WERI-Rb-1 (cell line): ENCODE measurements at regions not wholly inside any gene's neighbourhood (a gene's known extent, or its start where the extent isn't known, plus 50 kb on each side); places are given as distances from the start of the nearest gene placed in this dataset.

Experiments
- DNase-seq: peaks from one replicate; pipeline ENCODE4 v3.0.0-alpha.2; 2020
- H3K27ac ChIP-seq: fragments of 250-450 bp; sonication (Bioruptor Pico); 2 replicates; pipeline ENCODE4 v1.5.1; 2020; ENCODE audit warnings: mild to moderate bottlenecking, moderate library complexity
- H3K27me3 ChIP-seq: fragments of 250-450 bp; sonication (Bioruptor Pico); 2 replicates; pipeline ENCODE4 v1.5.1; 2021; ENCODE audit warnings: mild to moderate bottlenecking, low read depth, moderate library complexity; ENCODE audit not compliant: insufficient read depth, severe bottlenecking
- H3K36me3 ChIP-seq: fragments of 250-450 bp; sonication (Bioruptor Pico); 2 replicates; pipeline ENCODE4 v1.5.1; 2020; ENCODE audit warnings: mild to moderate bottlenecking, moderate library complexity
- H3K4me3 ChIP-seq: 2 replicates; pipeline ENCODE4 v1.5.1; 2011; ENCODE audit warnings: low read depth, mild to moderate bottlenecking, control low read depth, low read length
- H3K9me3 ChIP-seq: fragments of 250-450 bp; sonication (Bioruptor Pico); 2 replicates; pipeline ENCODE4 v1.5.1; 2021; ENCODE audit warnings: mild to moderate bottlenecking, moderate library complexity; ENCODE audit not compliant: severe bottlenecking
- TF ChIP-seq, protein P1 (sequence below): IDR thresholded peaks from 2 replicates; pipeline ENCODE4 v1.5.1; 2011; ENCODE audit warnings: low read depth, mild to moderate bottlenecking, control low read depth, inconsistent platforms, low read length

DNA sequence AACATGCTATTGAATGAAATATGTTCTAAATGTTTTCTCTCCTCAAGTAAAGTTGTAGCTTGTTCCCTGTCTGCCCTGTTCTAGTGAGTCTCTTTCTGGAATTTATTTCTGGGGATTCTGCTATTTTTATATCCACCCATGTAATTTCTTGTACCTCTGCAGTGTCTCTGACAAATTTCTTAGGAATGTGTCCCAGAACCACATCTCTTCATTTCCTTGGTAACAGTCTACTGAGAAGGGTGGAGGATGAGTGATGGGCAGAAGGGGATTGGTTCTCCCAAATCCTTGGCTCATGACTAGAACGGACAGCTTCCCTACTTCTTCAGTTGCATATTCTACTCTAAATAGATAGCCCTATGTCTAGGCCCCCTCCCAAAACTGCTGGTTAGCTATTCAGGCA is 490.6 kb upstream of the LINC00305 start:
- no peak for DNase-seq
- Histone ChIP-seq H3K4me3 (no peak overlapping the region), H3K9me3 (no peaks in the 10 kb centered on the region), H3K36me3 (no peaks in the 10 kb centered on the region), H3K27ac (no peak overlapping the region), H3K27me3 (no peaks in the 10 kb centered on the region)
- TF ChIP-seq, protein P1, sequence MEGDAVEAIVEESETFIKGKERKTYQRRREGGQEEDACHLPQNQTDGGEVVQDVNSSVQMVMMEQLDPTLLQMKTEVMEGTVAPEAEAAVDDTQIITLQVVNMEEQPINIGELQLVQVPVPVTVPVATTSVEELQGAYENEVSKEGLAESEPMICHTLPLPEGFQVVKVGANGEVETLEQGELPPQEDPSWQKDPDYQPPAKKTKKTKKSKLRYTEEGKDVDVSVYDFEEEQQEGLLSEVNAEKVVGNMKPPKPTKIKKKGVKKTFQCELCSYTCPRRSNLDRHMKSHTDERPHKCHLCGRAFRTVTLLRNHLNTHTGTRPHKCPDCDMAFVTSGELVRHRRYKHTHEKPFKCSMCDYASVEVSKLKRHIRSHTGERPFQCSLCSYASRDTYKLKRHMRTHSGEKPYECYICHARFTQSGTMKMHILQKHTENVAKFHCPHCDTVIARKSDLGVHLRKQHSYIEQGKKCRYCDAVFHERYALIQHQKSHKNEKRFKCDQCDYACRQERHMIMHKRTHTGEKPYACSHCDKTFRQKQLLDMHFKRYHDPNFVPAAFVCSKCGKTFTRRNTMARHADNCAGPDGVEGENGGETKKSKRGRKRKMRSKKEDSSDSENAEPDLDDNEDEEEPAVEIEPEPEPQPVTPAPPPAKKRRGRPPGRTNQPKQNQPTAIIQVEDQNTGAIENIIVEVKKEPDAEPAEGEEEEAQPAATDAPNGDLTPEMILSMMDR, result no peak

DNA sequence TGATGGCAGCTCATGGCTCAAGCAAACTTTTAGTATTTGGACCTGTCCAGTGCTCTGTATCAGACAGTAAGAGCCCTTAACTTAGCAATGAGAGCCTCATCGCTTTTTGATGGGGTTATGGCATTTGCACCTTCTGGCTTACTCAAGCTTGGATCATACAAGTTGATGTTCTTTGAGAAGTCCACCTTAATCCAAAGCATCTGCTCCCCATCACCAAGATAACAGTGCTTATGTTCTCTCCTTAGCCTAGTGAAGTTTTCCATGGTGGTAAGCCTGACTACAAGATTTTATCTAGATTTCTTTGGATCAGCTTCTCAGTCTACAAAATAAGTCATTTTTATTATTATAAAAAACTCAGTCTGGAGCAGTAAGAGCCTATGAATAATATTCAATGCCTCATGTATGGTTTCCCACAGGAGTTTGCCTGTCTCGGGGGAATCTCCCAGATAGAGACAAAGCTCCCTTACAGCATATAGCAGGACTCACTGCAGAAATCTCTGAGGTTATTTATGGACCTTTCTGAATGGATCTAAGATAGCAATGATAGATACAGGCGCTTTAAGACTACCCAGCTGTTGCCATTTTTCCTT is 472.2 kb upstream of the LINC00305 start:
- TF ChIP-seq, protein P1, result no peak
- H3K9me3 ChIP-seq, result no peaks in the 10 kb centered on the region
- no peak for DNase-seq
- no peak overlapping the region for H3K4me3 ChIP-seq
- no peaks in the 10 kb centered on the region for H3K27me3 ChIP-seq
- no peaks in the 10 kb centered on the region for H3K36me3 ChIP-seq
- no peak overlapping the region for H3K27ac ChIP-seq

DNA sequence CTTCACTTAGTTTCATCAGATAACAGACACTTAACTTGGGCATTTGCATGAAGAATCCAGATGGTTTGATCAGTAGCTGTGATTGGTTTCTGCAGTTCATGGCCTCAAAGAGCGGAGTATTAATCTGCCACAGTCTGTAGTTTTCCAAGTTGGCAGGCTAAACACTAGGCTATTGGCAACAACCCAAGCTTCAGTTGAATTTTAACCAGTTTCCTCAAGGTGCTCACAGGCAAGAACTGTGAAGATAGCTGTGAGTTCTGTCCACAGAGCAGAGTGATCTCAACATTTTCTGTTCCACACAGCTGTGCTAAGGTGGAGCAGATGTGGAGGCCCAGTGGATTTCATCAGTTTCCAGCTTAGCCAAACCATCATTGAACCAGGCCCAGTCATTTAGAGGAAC is 469.5 kb upstream of the LINC00305 start:
- Histone ChIP-seq H3K27ac (no peak overlapping the region), H3K27me3 (no peaks in the 10 kb centered on the region), H3K36me3 (no peaks in the 10 kb centered on the region), H3K9me3 (no peaks in the 10 kb centered on the region), H3K4me3 (no peak overlapping the region)
- no peak for DNase-seq
- TF ChIP-seq, protein P1, result no peak

DNA sequence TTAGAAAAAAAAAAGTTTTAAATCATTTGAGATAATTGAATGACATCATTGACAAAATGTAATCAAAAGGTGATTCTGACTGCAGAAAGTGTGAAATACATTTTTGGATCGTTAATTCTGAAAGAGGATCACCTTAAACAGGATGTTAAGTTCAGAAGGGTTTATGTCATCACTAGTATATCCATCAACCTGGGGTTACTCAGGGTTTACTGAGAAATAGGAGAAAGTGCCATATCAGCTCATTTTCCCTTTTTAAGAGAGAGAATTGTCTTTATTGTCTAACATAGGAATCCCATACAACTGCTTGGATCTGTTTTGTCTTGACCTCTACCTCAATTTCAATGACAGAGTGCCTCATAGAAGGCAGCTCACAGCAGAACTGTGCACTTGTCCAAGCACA is 466.1 kb upstream of the LINC00305 start:
- H3K27ac ChIP-seq, result no peak overlapping the region
- DNase-seq, result no peak
- no peaks in the 10 kb centered on the region for H3K36me3 ChIP-seq
- H3K9me3 ChIP-seq, result no peaks in the 10 kb centered on the region
- H3K4me3 ChIP-seq, result no peak overlapping the region
- no peaks in the 10 kb centered on the region for H3K27me3 ChIP-seq
- TF ChIP-seq, protein P1, result no peak

DNA sequence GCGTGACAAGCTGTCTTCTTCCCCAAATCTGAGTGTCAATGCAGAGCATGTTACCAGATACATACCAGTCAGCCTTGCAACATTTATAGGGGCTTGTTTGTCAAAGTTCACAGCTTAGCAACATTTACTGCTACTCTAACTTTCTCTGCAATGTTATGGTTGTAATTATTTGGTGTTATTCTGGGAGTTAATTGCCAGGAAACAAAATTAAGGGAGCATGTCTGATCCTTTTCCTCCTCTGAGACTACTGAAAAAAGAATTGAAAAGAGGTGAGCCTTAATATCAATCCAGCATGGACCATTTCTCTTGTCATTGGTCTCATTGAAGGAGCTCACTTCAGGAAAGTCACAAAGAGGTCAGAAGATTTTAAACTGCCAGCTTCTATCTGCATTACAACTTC is 465.6 kb upstream of the LINC00305 start:
- H3K27me3 ChIP-seq, result no peaks in the 10 kb centered on the region
- H3K27ac ChIP-seq, result no peak overlapping the region
- no peaks in the 10 kb centered on the region for H3K36me3 ChIP-seq
- no peak overlapping the region for H3K4me3 ChIP-seq
- TF ChIP-seq, protein P1, result no peak
- no peaks in the 10 kb centered on the region for H3K9me3 ChIP-seq
- DNase-seq, result no peak

DNA sequence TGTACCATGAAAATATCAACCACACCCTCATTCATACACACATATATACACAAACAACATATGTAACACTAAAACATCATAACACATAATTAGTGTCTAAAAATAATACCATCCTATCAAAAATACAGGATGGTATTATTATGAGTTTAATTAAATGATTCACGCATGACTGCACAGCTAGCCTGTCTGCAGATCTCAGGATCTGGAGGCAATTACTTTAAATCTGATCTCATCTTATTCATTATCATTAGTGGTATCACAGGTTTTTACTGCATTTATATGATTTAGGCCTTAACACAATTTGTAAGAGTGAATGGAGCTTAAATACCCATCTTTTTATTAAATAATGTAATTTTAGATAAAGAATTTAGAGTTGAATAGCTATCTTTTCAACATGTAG is 443.4 kb upstream of the LINC00305 start:
- no peaks in the 10 kb centered on the region for H3K27me3 ChIP-seq
- TF ChIP-seq, protein P1, result no peak
- H3K27ac ChIP-seq, result no peak overlapping the region
- H3K4me3 ChIP-seq, result no peak overlapping the region
- H3K9me3 ChIP-seq, result no peaks in the 10 kb centered on the region
- no peaks in the 10 kb centered on the region for H3K36me3 ChIP-seq
- no peak for DNase-seq
